Astrocyte (in vitro differentiated cells and primary cell): ENCODE measurements at regions not wholly inside any gene's neighbourhood (a gene's known extent, or its start where the extent isn't known, plus 50 kb on each side); places are given as distances from the start of the nearest gene placed in this dataset.

Source experiments
- EZH2 ChIP-seq: IDR thresholded peaks from 2 replicates; pipeline ENCODE4 v1.6.1; 2012; ENCODE audit warnings: mild to moderate bottlenecking, low read length, inconsistent platforms; ENCODE audit not compliant: insufficient read depth
- TF ChIP-seq, protein P1 (sequence below): IDR thresholded peaks from 2 replicates; pipeline ENCODE4 v1.5.1; 2011; ENCODE audit warnings: low read depth, mild to moderate bottlenecking, inconsistent platforms, low read length, moderate library complexity; ENCODE audit not compliant: insufficient read depth

DNA sequence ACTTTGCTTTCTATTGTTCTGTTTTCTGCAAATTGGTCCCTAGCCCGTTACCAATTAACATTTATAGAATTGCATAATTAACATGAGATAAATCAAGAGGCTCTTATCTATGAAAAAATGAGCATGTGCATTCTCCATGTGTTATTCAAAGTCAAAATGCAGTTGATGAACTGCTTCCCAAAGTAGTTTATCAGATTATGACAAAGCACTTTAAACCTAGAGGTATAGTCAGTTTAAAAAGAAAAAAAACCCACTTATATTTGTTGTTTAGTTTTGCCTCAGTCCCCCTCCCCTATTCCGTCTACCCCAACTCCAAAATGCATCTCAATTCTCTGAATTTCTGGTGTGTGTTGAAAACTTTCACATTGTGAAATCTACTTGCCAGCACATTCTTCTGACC lies 119.5 kb downstream of the ATXN3L start:
- TF ChIP-seq, protein P1, sequence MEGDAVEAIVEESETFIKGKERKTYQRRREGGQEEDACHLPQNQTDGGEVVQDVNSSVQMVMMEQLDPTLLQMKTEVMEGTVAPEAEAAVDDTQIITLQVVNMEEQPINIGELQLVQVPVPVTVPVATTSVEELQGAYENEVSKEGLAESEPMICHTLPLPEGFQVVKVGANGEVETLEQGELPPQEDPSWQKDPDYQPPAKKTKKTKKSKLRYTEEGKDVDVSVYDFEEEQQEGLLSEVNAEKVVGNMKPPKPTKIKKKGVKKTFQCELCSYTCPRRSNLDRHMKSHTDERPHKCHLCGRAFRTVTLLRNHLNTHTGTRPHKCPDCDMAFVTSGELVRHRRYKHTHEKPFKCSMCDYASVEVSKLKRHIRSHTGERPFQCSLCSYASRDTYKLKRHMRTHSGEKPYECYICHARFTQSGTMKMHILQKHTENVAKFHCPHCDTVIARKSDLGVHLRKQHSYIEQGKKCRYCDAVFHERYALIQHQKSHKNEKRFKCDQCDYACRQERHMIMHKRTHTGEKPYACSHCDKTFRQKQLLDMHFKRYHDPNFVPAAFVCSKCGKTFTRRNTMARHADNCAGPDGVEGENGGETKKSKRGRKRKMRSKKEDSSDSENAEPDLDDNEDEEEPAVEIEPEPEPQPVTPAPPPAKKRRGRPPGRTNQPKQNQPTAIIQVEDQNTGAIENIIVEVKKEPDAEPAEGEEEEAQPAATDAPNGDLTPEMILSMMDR: no peak
- no peak for TF ChIP-seq EZH2
